ENCODE measurements at regions not wholly inside any gene's neighbourhood (a gene's known extent, or its start where the extent isn't known, plus 50 kb on each side); places are given as distances from the start of the nearest gene placed in this dataset.

DNA sequence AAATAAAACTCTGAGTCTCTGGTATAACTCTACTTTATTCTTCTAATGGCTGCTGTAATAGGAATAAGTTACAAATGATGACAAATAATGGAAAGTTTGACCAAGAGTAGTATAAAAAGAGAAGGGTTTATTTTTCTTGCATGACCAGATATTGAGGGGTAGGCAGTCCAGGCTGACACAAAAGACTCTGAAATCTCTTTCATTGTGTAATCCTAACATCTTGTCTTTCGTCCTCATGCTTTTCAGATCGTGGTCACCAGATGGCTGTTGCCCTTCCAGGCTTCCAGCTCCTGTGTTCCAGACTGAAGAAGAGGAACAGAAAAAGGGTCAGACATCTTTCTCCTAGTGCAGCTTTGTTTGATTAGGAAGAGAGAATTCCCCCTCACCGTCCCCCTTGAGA is 176.9 kb upstream of the GK2 start:
- TF ChIP-seq, protein P1, sequence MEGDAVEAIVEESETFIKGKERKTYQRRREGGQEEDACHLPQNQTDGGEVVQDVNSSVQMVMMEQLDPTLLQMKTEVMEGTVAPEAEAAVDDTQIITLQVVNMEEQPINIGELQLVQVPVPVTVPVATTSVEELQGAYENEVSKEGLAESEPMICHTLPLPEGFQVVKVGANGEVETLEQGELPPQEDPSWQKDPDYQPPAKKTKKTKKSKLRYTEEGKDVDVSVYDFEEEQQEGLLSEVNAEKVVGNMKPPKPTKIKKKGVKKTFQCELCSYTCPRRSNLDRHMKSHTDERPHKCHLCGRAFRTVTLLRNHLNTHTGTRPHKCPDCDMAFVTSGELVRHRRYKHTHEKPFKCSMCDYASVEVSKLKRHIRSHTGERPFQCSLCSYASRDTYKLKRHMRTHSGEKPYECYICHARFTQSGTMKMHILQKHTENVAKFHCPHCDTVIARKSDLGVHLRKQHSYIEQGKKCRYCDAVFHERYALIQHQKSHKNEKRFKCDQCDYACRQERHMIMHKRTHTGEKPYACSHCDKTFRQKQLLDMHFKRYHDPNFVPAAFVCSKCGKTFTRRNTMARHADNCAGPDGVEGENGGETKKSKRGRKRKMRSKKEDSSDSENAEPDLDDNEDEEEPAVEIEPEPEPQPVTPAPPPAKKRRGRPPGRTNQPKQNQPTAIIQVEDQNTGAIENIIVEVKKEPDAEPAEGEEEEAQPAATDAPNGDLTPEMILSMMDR (IDR thresholded peaks at IDR 0.05) = no peak
- TF ChIP-seq POLR2AphosphoS5 (IDR thresholded peaks at IDR 0.05) = no peak
- TF ChIP-seq POLR2A (IDR thresholded peaks at IDR 0.05) = no peak

All from upper lobe of left lung (tissue), 4 donors.